ENCODE measurements at regions not wholly inside any gene's neighbourhood (a gene's known extent, or its start where the extent isn't known, plus 50 kb on each side); places are given as distances from the start of the nearest gene placed in this dataset.

DNA sequence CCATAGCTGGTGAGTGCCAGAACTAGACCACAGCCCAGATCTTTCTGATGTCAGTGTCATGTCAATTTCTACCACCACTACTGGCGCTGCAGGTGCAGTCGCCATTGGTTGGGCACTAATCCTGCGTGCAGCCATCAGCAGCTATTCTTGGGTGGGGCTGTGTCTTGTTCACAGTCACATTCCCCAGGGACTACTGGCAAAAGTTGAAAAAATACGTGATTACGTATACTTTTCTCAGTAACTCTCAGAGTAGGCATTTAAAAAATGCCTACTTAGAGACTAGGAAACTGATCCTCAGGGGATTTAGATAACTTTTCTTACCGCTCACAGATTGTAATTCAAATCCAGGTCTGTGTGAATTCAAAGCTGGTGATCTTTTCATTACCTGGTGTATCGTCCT lies 127.7 kb downstream of the ADAMTS15 start:
- Histone ChIP-seq H3K27ac (ENCODE audit: low read length) (no peak overlapping the region), H3K9me3 (ENCODE audit: insufficient read depth, low read length, severe bottlenecking) (no peaks in the 10 kb centered on the region), H3K4me1 (ENCODE audit: insufficient read depth, low read length) (no peaks in the 10 kb centered on the region), H2AFZ (ENCODE audit: low read depth, low read length) (no peak overlapping the region), H4K20me1 (ENCODE audit: insufficient read depth, low read length) (no peaks in the 10 kb centered on the region), H3K9ac (ENCODE audit: low read depth, low read length) (no peak overlapping the region), H3K27me3 (ENCODE audit: insufficient read depth, low read length, poor library complexity) (no peaks in the 10 kb centered on the region), H3K4me2 (ENCODE audit: insufficient read depth, low read length) (no peak overlapping the region), H3K79me2 (ENCODE audit: insufficient read depth, low read length) (no peaks in the 10 kb centered on the region), H3K4me3 (ENCODE audit: low read depth in 1 of 2, low read length in 2 of 2) (no peak overlapping the region), H3K36me3 (ENCODE audit: insufficient read depth, low read length) (no peaks in the 10 kb centered on the region)
- TF ChIP-seq EZH2 (IDR thresholded peaks at IDR 0.05; ENCODE audit: borderline replicate concordance, low read depth, low read length, severe bottlenecking): no peak
- TF ChIP-seq, protein P1, sequence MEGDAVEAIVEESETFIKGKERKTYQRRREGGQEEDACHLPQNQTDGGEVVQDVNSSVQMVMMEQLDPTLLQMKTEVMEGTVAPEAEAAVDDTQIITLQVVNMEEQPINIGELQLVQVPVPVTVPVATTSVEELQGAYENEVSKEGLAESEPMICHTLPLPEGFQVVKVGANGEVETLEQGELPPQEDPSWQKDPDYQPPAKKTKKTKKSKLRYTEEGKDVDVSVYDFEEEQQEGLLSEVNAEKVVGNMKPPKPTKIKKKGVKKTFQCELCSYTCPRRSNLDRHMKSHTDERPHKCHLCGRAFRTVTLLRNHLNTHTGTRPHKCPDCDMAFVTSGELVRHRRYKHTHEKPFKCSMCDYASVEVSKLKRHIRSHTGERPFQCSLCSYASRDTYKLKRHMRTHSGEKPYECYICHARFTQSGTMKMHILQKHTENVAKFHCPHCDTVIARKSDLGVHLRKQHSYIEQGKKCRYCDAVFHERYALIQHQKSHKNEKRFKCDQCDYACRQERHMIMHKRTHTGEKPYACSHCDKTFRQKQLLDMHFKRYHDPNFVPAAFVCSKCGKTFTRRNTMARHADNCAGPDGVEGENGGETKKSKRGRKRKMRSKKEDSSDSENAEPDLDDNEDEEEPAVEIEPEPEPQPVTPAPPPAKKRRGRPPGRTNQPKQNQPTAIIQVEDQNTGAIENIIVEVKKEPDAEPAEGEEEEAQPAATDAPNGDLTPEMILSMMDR (IDR thresholded peaks at IDR 0.05; ENCODE audit: borderline replicate concordance, extremely low read depth, low read length, poor library complexity, severe bottlenecking): no peak
- DNase-seq (no peak), ATAC-seq (ENCODE audit: insufficient read depth, low read depth) (no peak)

DNA sequence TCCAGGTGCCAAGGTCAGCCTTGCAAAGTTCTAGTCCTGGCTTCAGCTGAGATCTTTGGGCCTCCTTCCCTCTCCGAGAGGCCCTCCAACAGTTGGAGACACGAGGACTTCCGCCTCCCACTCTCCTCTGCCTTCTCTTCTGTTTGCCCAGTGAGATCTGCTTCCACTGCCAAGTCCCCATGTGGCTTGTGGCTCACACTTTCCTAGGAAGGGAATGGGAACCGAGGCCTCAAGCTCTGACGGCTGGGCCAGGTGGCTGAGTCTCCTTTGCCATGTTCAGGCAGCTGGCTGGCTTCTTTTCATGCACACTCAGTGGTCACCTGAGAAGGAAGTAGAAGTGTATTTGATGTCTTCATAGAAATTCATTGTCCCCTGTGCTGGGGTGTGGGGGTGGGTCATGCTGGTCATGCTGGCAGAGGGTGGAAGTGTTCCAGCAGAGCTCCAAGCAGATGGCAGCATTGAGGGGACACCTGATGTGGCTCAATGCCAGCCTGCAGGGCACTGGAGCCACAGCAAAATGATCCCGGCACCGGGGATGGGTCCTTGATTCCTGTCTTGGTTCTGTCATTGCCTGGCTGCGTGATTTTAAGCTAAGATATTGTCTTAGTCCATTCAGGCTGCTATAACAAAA lies 130.4 kb downstream of the ADAMTS15 start:
- no peaks in the 10 kb centered on the region for H4K20me1 ChIP-seq (ENCODE audit: insufficient read depth, low read length)
- ATAC-seq (ENCODE audit: insufficient read depth, low read depth) (no peak), DNase-seq (no peak)
- no peak overlapping the region for H3K9ac ChIP-seq (ENCODE audit: low read depth, low read length)
- H3K27me3 ChIP-seq (ENCODE audit: insufficient read depth, low read length, poor library complexity): peaks cover 4% of the 10 kb centered on the region
- no peak overlapping the region for H3K4me3 ChIP-seq (ENCODE audit: low read depth in 1 of 2, low read length in 2 of 2)
- no peak overlapping the region for H3K4me2 ChIP-seq (ENCODE audit: insufficient read depth, low read length)
- H3K27ac ChIP-seq (ENCODE audit: low read length): no peak overlapping the region
- no peak overlapping the region for H2AFZ ChIP-seq (ENCODE audit: low read depth, low read length)
- TF ChIP-seq, protein P1 (IDR thresholded peaks at IDR 0.05; ENCODE audit: borderline replicate concordance, extremely low read depth, low read length, poor library complexity, severe bottlenecking): no peak
- no peak for TF ChIP-seq EZH2 (IDR thresholded peaks at IDR 0.05; ENCODE audit: borderline replicate concordance, low read depth, low read length, severe bottlenecking)
- no peaks in the 10 kb centered on the region for H3K79me2 ChIP-seq (ENCODE audit: insufficient read depth, low read length)
- H3K36me3 ChIP-seq (ENCODE audit: insufficient read depth, low read length): no peaks in the 10 kb centered on the region
- H3K4me1 ChIP-seq (ENCODE audit: insufficient read depth, low read length): no peaks in the 10 kb centered on the region
- no peaks in the 10 kb centered on the region for H3K9me3 ChIP-seq (ENCODE audit: insufficient read depth, low read length, severe bottlenecking)

DNA sequence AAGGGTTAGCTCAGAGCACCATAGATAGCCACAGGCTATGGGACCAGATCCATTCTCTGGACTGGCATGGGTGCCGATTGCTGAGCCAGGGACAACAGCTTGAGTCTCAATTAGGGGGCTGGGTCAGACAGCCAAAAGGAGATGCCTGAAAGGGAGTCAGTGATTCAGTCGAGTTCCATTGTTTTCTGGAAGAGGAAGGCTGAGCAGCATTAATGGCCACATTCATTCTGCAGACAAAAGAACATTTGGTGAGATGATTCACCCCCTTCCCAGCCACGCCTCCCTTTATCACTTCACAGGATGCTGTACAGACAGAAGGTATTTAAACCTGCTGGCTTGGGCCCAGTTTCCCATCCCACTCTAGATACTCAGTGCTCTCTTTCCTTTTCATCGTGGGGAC lies 131.9 kb downstream of the ADAMTS15 start:
- TF ChIP-seq, protein P1 (IDR thresholded peaks at IDR 0.05; ENCODE audit: borderline replicate concordance, extremely low read depth, low read length, poor library complexity, severe bottlenecking): no peak
- no peak for TF ChIP-seq EZH2 (IDR thresholded peaks at IDR 0.05; ENCODE audit: borderline replicate concordance, low read depth, low read length, severe bottlenecking)
- Histone ChIP-seq H3K4me3 (ENCODE audit: low read depth in 1 of 2, low read length in 2 of 2) (no peak overlapping the region), H3K27me3 (ENCODE audit: insufficient read depth, low read length, poor library complexity) (peaks cover 4% of the 10 kb centered on the region), H3K27ac (ENCODE audit: low read length) (no peak overlapping the region), H4K20me1 (ENCODE audit: insufficient read depth, low read length) (no peaks in the 10 kb centered on the region), H3K9ac (ENCODE audit: low read depth, low read length) (no peak overlapping the region), H3K4me1 (ENCODE audit: insufficient read depth, low read length) (no peaks in the 10 kb centered on the region), H3K9me3 (ENCODE audit: insufficient read depth, low read length, severe bottlenecking) (no peaks in the 10 kb centered on the region), H3K4me2 (ENCODE audit: insufficient read depth, low read length) (no peak overlapping the region), H3K79me2 (ENCODE audit: insufficient read depth, low read length) (no peaks in the 10 kb centered on the region), H2AFZ (ENCODE audit: low read depth, low read length) (no peak overlapping the region), H3K36me3 (ENCODE audit: insufficient read depth, low read length) (no peaks in the 10 kb centered on the region)
- DNase-seq: no peak
- ATAC-seq (ENCODE audit: insufficient read depth, low read depth): no peak
